ENCODE measurements at regions not wholly inside any gene's neighbourhood (a gene's known extent, or its start where the extent isn't known, plus 50 kb on each side); places are given as distances from the start of the nearest gene placed in this dataset.

DNA sequence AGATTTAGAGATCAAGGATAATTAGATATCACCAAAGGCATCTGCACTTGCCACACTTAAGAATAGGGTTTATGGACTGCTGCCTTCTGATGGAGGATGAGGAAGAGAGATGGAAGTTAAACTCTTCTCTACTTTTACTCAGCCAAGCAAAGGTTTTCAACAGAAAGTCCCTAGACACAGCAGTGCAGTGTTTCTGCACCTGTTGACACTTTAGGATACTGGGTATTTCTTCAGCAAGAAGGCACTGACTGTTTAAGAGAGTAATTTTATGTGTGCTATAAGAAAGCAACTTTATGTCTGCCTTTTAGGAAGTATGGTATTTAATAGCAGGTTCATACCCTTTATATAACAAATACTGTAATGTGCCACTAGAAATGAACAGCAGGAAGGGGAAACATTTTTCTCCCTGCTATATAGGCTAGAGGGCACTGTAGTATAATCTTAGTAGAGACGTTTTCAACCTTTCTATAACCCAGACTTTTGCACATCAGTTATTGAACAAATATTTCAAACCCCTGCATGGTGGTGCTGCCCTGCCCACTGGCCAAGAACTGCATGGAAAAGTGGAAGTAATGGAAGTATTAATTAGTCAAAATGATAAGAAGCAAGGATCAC, 225.0 kb upstream of the GRIP1 start:
- TF ChIP-seq, protein P1, sequence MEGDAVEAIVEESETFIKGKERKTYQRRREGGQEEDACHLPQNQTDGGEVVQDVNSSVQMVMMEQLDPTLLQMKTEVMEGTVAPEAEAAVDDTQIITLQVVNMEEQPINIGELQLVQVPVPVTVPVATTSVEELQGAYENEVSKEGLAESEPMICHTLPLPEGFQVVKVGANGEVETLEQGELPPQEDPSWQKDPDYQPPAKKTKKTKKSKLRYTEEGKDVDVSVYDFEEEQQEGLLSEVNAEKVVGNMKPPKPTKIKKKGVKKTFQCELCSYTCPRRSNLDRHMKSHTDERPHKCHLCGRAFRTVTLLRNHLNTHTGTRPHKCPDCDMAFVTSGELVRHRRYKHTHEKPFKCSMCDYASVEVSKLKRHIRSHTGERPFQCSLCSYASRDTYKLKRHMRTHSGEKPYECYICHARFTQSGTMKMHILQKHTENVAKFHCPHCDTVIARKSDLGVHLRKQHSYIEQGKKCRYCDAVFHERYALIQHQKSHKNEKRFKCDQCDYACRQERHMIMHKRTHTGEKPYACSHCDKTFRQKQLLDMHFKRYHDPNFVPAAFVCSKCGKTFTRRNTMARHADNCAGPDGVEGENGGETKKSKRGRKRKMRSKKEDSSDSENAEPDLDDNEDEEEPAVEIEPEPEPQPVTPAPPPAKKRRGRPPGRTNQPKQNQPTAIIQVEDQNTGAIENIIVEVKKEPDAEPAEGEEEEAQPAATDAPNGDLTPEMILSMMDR (conservative IDR thresholded peaks at IDR 0.05; ENCODE audit: low read length) = peak; percentile 57
- no peak for TF ChIP-seq EZH2phosphoT487 (IDR thresholded peaks at IDR 0.05; ENCODE audit: borderline replicate concordance)

Measured in Loucy (cell line).